Loucy (cell line): ENCODE measurements at regions not wholly inside any gene's neighbourhood (a gene's known extent, or its start where the extent isn't known, plus 50 kb on each side); places are given as distances from the start of the nearest gene placed in this dataset.

ENCODE experiments used
- H2AFZ ChIP-seq: fragments of 200-600 bp; sonication (generic); 2 replicates; pipeline ENCODE4 v1.6.0; 2016; ENCODE audit warnings: antibody characterized with exemption, mild to moderate bottlenecking, low read length, moderate library complexity
- H3F3A ChIP-seq: fragments of 200-600 bp; 2 replicates; pipeline ENCODE4 v1.6.0; 2016; ENCODE audit warnings: antibody characterized with exemption, low read depth, mild to moderate bottlenecking
- H3K27me3 ChIP-seq: fragments of 200-600 bp; sonication (generic); 2 replicates; pipeline ENCODE4 v1.6.1; 2014; ENCODE audit warnings: low read length, mild to moderate bottlenecking; ENCODE audit not compliant: insufficient read depth, poor library complexity, severe bottlenecking
- H3K36me3 ChIP-seq: fragments of 200-600 bp; sonication (generic); 2 replicates; pipeline ENCODE4 v1.6.1; 2016; ENCODE audit warnings: low read length; ENCODE audit not compliant: insufficient read depth
- H3K4me1 ChIP-seq: fragments of 200-600 bp; sonication (generic); 2 replicates; pipeline ENCODE4 v1.5.1; 2014; ENCODE audit warnings: low read length, mild to moderate bottlenecking; ENCODE audit not compliant: insufficient read depth, poor library complexity, severe bottlenecking
- H3K4me2 ChIP-seq: fragments of 200-600 bp; sonication (generic); 2 replicates; pipeline ENCODE4 v1.6.0; 2014; ENCODE audit warnings: antibody characterized with exemption, low read length, low read depth, mild to moderate bottlenecking; ENCODE audit not compliant: poor library complexity, severe bottlenecking
- H3K4me3 ChIP-seq: fragments of 200-600 bp; sonication (generic); 2 replicates; pipeline ENCODE4 v1.5.1; 2014; ENCODE audit warnings: low read length, mild to moderate bottlenecking, mixed read lengths; ENCODE audit not compliant: poor library complexity, severe bottlenecking
- H3K79me2 ChIP-seq: fragments of 200-600 bp; sonication (generic); 2 replicates; pipeline ENCODE4 v1.6.1; 2014; ENCODE audit warnings: low read length; ENCODE audit not compliant: insufficient read depth
- H3K9ac ChIP-seq: fragments of 200-600 bp; sonication (generic); 2 replicates; pipeline ENCODE4 v1.6.0; 2014; ENCODE audit warnings: mild to moderate bottlenecking, low read depth, low read length, moderate library complexity; ENCODE audit not compliant: poor library complexity, severe bottlenecking
- H3K9me2 ChIP-seq: fragments of 200-600 bp; sonication (generic); replicated peaks from 2 replicates; pipeline ENCODE4 v1.6.1; 2016; ENCODE audit warnings: low read depth, low read length, mixed read lengths
- H3K9me3 ChIP-seq: fragments of 200-600 bp; sonication (generic); 2 replicates; pipeline ENCODE4 v1.6.1; 2014; ENCODE audit warnings: mild to moderate bottlenecking, antibody characterized with exemption, low read length, low read depth; ENCODE audit not compliant: insufficient read depth
- H4K20me1 ChIP-seq: fragments of 200-600 bp; sonication (generic); 2 replicates; pipeline ENCODE4 v1.6.0; 2014; ENCODE audit warnings: antibody characterized with exemption, low read length, mild to moderate bottlenecking; ENCODE audit not compliant: insufficient read depth, poor library complexity, severe bottlenecking
- CTCF ChIP-seq: fragments of 200-600 bp; sonication (generic); conservative IDR thresholded peaks from 2 replicates; pipeline ENCODE4 v1.5.1; 2014; ENCODE audit warnings: mild to moderate bottlenecking, antibody characterized with exemption, low read length
- EZH2phosphoT487 ChIP-seq: fragments of 200-600 bp; IDR thresholded peaks from 2 replicates; pipeline ENCODE4 v1.6.1; 2018; ENCODE audit warnings: antibody characterized with exemption, mild to moderate bottlenecking, moderate library complexity, borderline replicate concordance

- Histone ChIP-seq H3K4me1 (peaks cover 12% of the 10 kb centered on the region), H4K20me1 (no peaks in the 10 kb centered on the region), H3K36me3 (no peaks in the 10 kb centered on the region), H2AFZ (no peak overlapping the region), H3K4me3 (no peak overlapping the region), H3K79me2 (no peaks in the 10 kb centered on the region), H3K27me3 (no peaks in the 10 kb centered on the region), H3K4me2 (peak overlapping the region; percentile 19), H3K9me2 (no peaks in the 10 kb centered on the region), H3K9me3 (no peaks in the 10 kb centered on the region), H3F3A (no peaks in the 10 kb centered on the region), H3K9ac (no peak overlapping the region)
- peak; percentile 95 for TF ChIP-seq CTCF
- TF ChIP-seq EZH2phosphoT487, result no peak
These were observed 550.2 kb upstream of the SETBP1 start for GRCh38 chr18:44130376-44130942.

GRCh38 chr18:44133483-44133882, 547.2 kb upstream of the SETBP1 start:
- Histone ChIP-seq H3F3A (no peaks in the 10 kb centered on the region), H3K27me3 (no peaks in the 10 kb centered on the region), H3K4me3 (no peak overlapping the region), H3K9ac (no peak overlapping the region), H3K79me2 (no peaks in the 10 kb centered on the region), H2AFZ (no peak overlapping the region), H3K9me3 (no peaks in the 10 kb centered on the region), H4K20me1 (no peaks in the 10 kb centered on the region), H3K4me2 (no peak overlapping the region), H3K9me2 (no peaks in the 10 kb centered on the region), H3K4me1 (peaks cover 12% of the 10 kb centered on the region), H3K36me3 (no peaks in the 10 kb centered on the region)
- TF ChIP-seq EZH2phosphoT487 (no peak), CTCF (no peak)

DNA sequence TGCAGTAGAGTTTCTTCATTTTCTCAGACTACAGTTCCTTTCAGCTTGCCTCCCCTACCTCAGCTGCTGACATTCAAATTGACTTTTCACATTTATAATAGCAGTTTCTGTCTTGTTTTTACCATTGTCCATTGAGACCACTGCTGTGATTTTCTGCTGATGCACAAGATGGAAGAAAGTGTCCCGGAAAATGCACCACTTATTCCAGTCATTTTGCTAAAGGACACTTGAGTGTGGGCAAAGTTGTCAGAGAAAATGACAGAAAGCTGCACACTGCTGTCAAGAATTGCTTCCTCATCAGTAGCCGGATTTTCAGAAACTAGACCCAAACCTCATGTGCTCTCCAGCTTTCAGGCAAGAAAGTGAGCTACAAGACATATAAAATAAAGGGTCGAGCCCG, 546.2 kb upstream of the SETBP1 start:
- TF ChIP-seq EZH2phosphoT487, result no peak
- no peak for TF ChIP-seq CTCF

More for the DNA sequence above, 546.2 kb upstream of the SETBP1 start:
- H3F3A ChIP-seq, result no peaks in the 10 kb centered on the region
- H3K9me3 ChIP-seq, result no peaks in the 10 kb centered on the region
- no peak overlapping the region for H2AFZ ChIP-seq
- H3K4me2 ChIP-seq, result no peak overlapping the region
- H3K36me3 ChIP-seq, result no peaks in the 10 kb centered on the region
- H3K9me2 ChIP-seq, result no peaks in the 10 kb centered on the region
- H3K27me3 ChIP-seq, result no peaks in the 10 kb centered on the region
- H3K4me1 ChIP-seq, result peaks cover 8% of the 10 kb centered on the region
- no peak overlapping the region for H3K9ac ChIP-seq
- H3K4me3 ChIP-seq, result no peak overlapping the region
- no peaks in the 10 kb centered on the region for H4K20me1 ChIP-seq
- no peaks in the 10 kb centered on the region for H3K79me2 ChIP-seq
